HG03575 (cell line): ENCODE measurements at regions not wholly inside any gene's neighbourhood (a gene's known extent, or its start where the extent isn't known, plus 50 kb on each side); places are given as distances from the start of the nearest gene placed in this dataset.
"Not testable (repeated sequence)": the region's sequence is repeated elsewhere in the genome, so short reads cannot be mapped to it uniquely, and the experiment has no call there.

Experiments used
- ATAC-seq: cut with Tn5 transposase; IDR thresholded peaks from one replicate; pipeline ENCODE4 v1.9.1; 2021; ENCODE audit not compliant: unreplicated experiment, insufficient number of reproducible peaks, low FRiP score; ENCODE audit errors: extremely low read depth

DNA sequence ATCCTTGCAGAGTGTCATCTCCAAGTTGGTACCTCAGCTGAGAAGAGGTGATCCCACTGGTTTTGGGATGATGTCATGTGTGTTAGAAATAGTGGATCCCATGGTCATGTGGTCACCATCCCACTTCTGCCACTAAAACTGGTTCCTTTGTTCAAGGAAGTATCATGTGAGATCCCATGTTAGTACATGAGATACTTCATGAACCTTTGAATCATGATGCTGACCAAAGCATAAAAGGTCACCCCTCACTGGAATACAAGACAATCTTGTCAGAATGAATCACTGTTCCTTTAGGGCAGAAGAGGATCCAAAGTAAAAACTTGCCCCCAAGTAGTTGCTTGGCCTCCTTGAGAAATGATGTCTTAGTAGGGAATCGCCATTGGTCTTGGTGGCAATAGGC, 150.9 kb upstream of the MOCS2 start:
- no peak for ATAC-seq

GRCh38 chr5:53261245-53261644, 151.7 kb upstream of the MOCS2 start:
- no peak for ATAC-seq

- no peak for ATAC-seq
Observed at GRCh38 chr5:53262348-53262970, 152.9 kb upstream of the MOCS2 start.

DNA sequence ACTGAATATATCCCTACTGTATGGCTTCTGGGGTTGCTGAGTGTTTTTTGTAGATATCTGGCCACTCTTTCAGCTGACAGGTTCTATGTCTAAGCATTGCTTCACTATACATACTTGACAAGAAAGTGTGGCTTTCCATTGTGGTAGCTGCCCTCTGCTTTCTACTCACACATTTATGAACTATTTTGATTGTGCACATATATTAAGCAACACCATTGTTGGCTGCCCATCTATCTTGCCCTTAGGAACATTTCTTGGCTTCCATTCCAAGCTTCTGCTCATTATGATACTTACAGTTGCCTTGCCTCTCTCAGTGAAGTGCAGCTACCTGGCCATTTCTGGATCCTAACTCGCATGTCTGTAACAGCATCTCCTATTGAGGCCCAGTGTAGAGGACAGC, 153.6 kb upstream of the MOCS2 start:
- no peak for ATAC-seq

GRCh38 chr5:53265043-53265442, 155.5 kb upstream of the MOCS2 start:
- no peak for ATAC-seq

- not testable (repeated sequence) for ATAC-seq
Observed at GRCh38 chr5:53268241-53268640, 158.7 kb upstream of the MOCS2 start.

DNA sequence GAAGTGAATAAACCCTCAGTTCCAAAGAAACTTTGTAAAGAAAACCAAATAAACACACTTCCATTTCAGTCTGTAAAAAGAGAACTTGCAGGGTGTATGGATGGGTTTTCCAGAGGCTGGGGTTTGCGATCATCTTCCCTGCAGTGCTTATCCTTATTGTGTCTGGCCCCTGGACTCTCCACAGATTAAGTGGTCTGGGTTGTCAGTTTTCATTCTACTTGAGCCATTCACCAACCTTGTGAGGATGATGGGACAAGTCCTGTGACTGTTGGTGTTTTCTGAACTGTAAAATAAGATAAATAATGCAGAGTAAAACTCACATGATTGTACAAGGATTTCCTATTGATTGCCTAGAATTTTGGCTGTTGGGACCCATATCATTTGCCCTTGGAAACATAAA, 166.1 kb upstream of the MOCS2 start:
- no peak for ATAC-seq

- no peak for ATAC-seq
Observed at GRCh38 chr5:53276825-53277224, 167.3 kb upstream of the MOCS2 start.

DNA sequence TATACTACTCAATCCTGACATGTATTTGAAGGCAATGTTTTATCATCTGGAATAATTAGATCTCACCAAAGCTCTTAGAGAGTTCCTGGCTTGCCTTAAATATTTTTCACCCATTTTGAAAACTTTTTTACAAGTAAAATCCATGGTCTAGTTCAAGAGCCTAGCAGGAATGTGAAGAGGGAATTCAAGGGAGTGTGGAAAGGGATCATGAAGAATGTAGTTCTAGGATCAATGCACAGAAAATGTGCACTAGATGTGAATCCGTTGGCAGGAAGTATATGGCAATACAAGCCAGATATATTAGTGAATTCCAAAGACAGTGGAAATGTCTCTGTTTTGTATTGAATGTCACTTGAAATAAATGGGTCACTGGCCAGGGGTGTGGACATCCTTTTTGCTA, 167.9 kb upstream of the MOCS2 start:
- no peak for ATAC-seq

- ATAC-seq: no peak
Observed at GRCh38 chr5:53287573-53287972, 178.0 kb upstream of the MOCS2 start.

GRCh38 chr5:53288511-53288910, 179.0 kb upstream of the MOCS2 start:
- no peak for ATAC-seq

GRCh38 chr5:53291047-53291446, 181.5 kb upstream of the MOCS2 start:
- ATAC-seq: no peak

DNA sequence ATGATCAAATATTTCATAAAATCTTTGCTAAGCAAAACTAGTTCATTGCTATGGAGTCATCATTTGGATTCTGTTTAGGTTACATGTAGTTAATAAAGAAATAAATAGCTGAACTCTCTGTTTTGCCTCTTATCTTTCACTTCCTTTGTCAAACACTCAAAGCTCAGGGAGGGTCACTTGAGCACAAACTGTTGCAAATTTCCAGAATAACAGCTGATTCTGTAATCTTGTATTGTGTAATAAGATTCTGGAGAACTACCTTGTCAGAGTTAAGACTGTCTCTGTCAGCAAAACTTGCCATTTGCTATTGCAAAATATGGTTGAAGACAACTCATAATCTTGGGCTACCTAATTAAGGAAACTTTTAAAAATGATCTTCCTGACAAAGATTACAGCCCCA, 182.0 kb upstream of the MOCS2 start:
- no peak for ATAC-seq

- ATAC-seq: no peak
Observed at GRCh38 chr5:53298841-53299240, 181.6 kb upstream of the FST start.

DNA sequence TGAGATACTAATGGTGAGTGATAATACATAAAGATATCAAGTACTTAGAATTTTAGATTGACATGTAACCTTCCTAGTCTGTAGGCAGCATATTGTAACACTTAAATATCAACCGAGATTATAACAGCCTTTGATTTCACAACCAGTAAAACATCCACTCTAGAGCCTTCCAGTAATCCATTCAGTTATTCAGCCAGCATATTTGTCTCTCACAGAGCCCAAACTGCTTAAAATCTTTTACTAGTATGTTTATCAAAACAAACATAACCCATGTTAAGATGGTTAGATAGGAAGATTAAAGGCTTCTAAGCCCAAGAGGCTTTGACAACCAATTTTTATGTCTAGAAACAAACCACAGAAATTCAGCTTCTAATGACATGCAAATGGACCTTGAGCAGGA, 177.9 kb upstream of the FST start:
- ATAC-seq: no peak

DNA sequence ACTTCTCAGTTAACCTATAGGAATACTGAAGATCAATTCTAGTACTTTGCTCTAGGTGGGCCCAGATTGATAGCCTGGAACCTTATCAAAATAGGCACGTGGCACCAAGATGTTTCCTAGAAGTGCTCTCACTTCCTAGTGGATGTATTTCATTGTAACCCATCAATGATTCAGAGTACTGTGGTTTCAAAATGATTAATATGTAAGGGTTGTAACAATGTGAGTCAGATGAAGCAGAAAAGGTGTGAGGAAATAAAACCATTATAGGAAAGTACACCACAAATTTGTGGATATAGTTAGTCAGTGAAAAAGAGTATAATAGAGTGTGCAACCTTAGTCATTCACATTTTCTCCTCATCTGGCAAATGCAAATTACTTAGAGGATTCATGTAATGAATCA, 177.3 kb upstream of the FST start:
- ATAC-seq: no peak

DNA sequence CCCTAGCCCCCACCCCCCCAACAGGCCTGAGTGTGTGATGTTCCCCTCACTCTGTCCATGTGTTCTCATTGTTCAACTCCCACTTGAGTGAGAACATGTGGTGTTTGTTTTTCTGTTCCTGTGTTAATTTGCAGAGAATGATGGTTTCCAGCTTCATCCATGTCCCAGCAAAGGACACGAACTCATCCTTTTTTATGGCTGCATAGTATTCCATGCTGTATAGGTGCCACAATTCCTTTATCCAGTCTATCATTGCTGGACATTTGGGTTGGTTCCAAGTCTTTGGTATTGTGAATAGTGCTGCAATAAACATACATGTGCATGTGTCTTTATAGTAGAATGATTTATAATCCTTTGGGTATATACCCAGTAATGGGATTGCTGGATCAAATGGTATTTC, 175.1 kb upstream of the FST start:
- ATAC-seq: not testable (repeated sequence)

GRCh38 chr5:53309653-53310052, 170.8 kb upstream of the FST start:
- no peak for ATAC-seq

- no peak for ATAC-seq
Observed at GRCh38 chr5:53311681-53312080, 168.7 kb upstream of the FST start.

- no peak for ATAC-seq
Observed at GRCh38 chr5:53313145-53313544, 167.3 kb upstream of the FST start.

DNA sequence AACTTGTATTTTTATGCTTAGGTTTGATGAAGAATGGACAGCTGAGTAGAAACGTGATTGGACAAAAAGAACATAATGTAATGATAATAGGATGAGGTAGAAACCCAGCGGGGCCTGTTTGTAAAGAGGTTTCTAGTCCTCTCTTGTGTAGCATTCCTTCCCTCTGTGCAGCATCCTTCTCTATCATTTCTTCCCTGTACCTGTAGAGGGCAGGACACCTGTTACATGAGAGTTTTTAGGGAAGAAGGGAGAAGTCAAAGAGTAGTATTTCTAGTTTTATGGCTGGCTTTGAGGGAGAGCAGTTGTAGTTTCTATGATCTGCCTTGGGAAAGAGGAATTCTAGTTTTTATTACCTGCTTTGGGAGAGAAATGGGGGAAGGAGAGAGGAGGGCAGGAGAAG, 162.1 kb upstream of the FST start:
- ATAC-seq: no peak
